Stimulated activated CD4-positive, alpha-beta T cell treated with anti-CD3 and anti-CD28 coated beads, Interleukin-4, amount 100 ng/mL, for 4 hours (primary cell): ENCODE measurements at regions not wholly inside any gene's neighbourhood (a gene's known extent, or its start where the extent isn't known, plus 50 kb on each side); places are given as distances from the start of the nearest gene placed in this dataset.

ENCODE experiments used
- DNase-seq, 2 experiments: peaks; one replicate each; pipeline ENCODE4 v3.0.0-alpha.2; 2020

GRCh38 chr10:78814407-78814806, 254.4 kb upstream of the ZMIZ1 start:
- DNase-seq, result no peak

GRCh38 chr10:78815702-78816334, 252.9 kb upstream of the ZMIZ1 start:
- DNase-seq, result no peak

- no peak for DNase-seq
Observed at GRCh38 chr10:78817361-78817760, 251.4 kb upstream of the ZMIZ1 start.

GRCh38 chr10:78817804-78818203, 251.0 kb upstream of the ZMIZ1 start:
- DNase-seq, result no peak

GRCh38 chr10:78819361-78820006, 249.3 kb upstream of the ZMIZ1 start:
- no peak for DNase-seq

- no peak for DNase-seq
Observed at GRCh38 chr10:78820007-78820362, 248.8 kb upstream of the ZMIZ1 start.

- DNase-seq, result no peak
Observed at GRCh38 chr10:78821052-78821451, 247.7 kb upstream of the ZMIZ1 start.

GRCh38 chr10:78828647-78829539, 239.9 kb upstream of the ZMIZ1 start:
- DNase-seq, result no peak

- DNase-seq, result no peak
Observed at GRCh38 chr10:78829565-78829964, 239.2 kb upstream of the ZMIZ1 start.

- DNase-seq, result no peak
Observed at GRCh38 chr10:78830062-78830975, 238.4 kb upstream of the ZMIZ1 start.

- DNase-seq, result no peak
Observed at GRCh38 chr10:78830976-78831375, 237.8 kb upstream of the ZMIZ1 start.

GRCh38 chr10:78831461-78831860, 237.3 kb upstream of the ZMIZ1 start:
- no peak for DNase-seq

- DNase-seq, result no peak
Observed at GRCh38 chr10:78832281-78832680, 236.5 kb upstream of the ZMIZ1 start.

GRCh38 chr10:78838141-78838657, 230.6 kb upstream of the ZMIZ1 start:
- no peak for DNase-seq

GRCh38 chr10:78843495-78843894, 225.3 kb upstream of the ZMIZ1 start:
- no peak for DNase-seq

- no peak for DNase-seq
Observed at GRCh38 chr10:78844960-78845607, 223.7 kb upstream of the ZMIZ1 start.

GRCh38 chr10:78846071-78846470, 222.7 kb upstream of the ZMIZ1 start:
- DNase-seq, result no peak

GRCh38 chr10:78846760-78847159, 222.0 kb upstream of the ZMIZ1 start:
- DNase-seq, result no peak

- DNase-seq, result no peak
Observed at GRCh38 chr10:78847485-78847884, 221.3 kb upstream of the ZMIZ1 start.

GRCh38 chr10:78849115-78849514, 219.7 kb upstream of the ZMIZ1 start:
- DNase-seq, result no peak

GRCh38 chr10:78849731-78850130, 219.0 kb upstream of the ZMIZ1 start:
- no peak for DNase-seq
